ENCODE measurements at regions not wholly inside any gene's neighbourhood (a gene's known extent, or its start where the extent isn't known, plus 50 kb on each side); places are given as distances from the start of the nearest gene placed in this dataset.

DNA sequence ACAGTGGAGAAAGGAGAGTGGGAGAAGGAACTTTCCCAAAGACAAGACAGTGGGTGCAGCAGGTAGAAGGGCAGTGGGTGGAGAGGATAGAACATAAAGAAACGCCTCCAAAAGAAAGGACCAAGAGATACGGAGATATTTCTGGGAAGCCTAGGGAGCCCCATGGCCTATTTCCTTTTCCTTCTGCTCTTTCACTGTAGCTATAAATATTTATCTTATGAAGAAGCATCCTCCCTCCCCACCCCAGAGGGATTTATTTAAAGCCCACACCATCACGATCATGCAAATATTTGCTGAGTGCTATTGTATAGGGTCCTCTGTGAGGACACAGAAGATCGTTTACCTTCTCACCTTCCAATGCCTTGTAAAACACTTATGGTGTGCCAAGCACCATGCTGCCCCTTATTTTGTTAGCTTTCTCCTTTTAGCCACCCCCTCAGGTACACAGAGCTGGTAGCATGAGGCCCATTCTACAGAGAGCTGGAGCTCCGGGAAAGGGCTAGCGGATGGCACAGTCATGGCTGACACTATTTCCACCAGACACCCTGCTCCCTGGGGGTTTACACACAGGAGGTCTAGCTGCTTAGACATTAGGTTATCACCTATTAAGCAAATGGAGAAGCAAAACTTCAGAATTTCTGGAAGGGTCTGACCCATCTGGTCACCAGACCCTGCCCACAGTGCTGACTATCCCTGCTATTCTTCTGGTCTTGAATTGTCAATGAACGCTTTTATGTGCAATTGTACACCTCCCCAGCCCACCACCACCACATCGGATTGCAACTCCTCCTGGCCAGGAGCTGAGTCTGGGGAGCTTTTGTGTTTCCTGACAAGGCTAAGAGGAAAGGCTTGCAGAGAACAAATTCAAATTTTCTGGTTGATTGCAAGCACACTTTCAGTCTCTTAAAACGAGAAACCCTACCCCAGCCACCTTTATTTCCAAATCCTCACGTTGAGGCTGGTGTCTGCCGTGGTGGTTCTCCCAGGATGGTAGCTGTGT lies 91.8 kb upstream of the KLF7 start:
- DNase-seq = no peak

DNA sequence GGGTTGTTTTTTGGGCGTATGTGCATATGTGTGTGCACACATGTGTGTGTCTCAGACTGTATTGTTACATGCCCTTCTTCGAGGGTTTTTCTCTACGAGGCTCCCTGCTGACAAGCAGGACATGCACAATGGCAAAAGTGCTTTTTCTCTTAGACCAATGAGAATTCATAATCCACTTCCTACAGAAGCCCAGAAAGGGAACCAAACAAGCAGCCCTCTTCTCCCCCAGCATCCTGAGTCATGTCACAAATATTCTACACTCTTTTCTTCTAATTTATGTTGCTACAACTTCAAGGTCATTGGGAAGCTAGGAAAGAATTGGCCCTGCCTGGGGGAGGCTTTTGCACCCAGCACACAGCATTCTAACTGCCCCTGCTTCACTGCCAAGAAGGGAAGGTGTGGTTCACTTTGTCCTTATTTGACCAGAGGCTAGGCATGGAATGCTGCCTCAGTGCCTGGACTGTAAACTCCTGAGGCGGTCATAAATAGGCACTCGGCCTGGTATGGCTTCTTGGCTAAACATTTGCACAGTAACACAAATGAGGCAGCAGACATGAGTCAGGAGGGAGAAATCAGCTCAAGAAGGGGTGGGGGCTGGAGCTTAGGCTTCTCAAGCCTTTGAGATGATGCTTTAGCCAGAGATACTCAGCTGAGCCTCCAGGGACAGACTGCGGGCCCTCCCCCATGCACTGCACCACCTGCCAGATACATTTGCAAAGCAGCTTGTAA lies 92.7 kb upstream of the KLF7 start:
- peak; percentile 47 for DNase-seq

DNA sequence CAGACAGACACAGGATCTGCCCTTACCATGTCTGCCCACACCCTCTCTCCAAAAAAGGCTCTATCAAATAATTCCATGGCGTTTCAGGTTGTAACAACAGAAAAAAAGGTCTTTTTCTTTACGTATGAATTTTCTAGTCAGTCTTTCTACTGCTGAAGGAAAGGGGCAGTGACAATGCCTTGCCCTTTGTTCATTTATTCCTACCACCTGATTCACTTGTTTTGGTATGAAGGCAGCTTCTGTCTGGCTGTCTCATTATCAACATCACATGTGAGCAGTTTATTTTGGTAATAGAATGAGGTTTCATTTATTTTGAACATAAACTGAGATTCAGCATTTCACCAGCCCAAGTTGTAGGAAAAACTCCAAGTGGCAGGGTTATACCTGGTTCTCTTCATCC lies 94.3 kb upstream of the KLF7 start:
- no peak for DNase-seq

DNA sequence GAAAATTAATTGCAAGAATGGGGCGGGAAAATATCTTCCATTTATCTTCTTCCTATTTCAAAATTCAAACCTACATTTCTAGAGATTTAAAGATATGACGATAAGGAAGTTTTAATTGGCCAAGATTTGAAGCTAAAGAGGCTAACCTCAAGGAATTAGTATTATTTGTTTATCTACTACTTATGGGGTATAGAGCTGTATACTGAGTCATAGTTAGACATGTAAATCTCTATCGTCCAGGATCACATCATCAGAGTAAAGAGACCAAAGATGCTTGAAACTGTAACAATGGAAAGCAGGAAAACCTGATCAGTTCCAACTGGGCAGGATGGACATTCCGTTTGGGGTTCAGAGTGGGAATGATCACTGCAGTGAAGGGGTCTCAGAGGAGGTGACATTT lies 95.2 kb upstream of the KLF7 start:
- DNase-seq = no peak

DNA sequence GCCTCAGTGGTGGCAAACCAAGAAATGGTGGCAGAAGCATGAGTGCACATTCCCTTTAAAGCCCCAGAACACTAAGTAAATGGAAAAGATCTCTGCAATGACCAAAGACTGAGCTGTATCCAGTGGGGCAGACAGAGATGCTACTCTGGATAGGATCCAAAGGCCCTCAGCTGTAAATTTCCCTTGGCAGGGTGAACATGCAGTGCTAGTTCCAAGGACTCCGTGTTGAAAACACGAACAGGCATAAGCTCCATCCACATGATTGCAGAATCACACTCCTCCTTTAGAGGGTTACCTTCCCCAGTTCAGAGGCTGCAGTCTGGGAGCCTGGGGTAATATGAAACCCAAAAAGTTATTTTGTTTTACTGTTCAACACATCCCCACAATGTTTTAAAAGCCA lies 98.6 kb upstream of the KLF7 start:
- DNase-seq = no peak

DNA sequence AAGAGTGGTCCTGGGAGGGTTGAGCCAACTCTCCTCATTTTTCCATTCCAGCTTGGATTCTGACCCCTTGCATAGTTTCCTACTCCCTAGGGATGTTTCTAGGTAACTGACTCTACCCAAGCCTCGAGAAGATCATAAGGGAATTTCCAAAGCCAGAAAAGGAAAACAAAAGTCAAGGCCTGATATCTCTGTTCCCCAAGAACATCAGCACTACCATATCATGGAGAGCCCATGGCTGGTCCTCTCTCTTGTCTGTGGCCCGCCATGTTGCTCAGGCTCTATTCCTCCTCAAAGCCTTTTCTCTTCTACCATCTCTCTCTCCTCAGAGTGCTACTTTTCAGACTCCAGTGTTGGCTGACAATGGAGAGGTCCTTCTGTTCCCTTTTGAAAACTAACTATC lies 99.6 kb upstream of the KLF7 start:
- no peak for DNase-seq

DNA sequence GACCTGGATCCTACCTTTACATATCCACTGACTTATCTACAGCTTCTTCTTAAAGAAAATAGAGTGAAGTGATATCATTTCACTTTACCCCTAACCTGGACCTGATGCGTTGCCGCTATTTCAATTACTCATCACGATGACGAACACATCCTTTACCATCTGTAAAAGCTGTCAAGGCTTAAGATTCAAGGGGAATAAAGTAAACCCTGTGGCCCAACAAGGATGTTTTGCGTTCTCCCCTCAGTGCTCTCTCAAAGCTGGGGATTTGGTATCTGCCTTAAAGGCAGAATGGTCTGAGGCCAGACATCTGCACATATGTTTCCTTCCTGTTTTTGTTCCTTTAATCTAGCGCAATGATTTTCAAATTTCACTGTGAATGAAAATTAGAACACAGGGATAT lies 100.1 kb upstream of the KLF7 start:
- DNase-seq = no peak

DNA sequence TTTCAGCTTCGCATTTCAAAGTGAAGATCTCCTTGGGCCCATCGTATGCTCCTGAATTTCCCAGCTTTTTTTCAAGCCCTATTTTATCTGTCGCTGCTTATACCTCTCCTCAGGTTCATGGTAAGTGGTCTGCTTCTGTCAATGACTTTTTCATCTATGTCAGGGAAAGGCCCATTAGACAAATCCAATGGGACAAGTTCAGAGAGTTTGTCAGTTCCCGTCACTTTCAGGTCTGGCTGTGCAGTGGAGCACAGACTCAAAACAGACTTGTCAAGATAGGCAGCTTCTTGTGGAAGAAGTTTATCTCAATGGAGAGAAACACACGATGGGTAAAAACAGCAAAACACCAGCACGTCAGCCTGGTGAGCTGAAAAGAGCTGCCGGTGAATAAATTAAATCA lies 100.9 kb upstream of the KLF7 start:
- no peak for DNase-seq

DNA sequence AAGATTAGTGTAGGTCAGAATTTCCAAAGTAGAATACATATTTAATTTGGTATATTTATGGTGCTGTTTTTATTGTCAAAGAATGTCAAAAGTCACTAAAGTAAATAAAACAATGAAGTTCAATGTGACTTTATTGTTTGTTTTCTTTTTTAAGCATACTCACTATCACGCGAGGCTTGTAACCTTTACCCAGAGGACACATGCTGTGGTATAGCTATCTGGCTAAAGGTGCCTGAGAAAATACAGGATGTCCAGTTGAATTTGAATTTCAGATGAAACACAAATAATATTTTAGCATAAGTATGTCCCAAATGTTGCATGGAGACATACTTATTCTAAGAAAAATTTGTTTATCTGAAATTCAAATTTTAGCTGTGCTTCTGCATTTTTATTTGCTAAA lies 103.3 kb upstream of the KLF7 start:
- DNase-seq = no peak

DNA sequence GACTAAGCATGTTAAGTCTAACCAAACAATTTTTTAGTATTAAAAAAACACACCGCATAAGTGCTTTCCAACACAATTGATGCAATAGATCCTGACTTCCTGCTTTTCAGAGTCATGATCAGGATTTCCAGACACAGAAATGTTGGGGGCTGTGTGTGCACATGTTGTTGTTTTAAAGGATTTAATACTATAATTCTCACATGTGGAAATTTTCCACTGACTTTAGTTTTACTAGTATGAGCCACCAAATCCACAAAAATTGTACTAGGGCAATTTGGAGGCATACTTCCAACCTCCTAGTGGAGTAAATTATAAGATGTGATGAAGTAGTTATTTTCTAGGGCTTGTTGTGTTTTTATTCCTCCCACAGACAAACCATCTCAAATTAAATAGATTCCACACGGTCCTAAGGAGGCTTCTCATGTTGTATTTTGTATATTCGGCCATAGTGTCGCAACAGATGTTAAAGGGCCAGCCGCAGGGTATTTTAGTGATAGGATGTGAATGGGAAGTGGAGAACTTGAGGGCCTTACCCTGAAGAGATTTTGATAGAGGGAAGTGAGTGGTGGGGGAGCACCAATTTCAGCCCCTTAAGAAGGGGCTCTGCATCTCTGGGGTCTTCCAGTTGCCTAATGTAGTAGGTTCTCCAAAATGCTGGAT lies 108.9 kb upstream of the KLF7 start:
- DNase-seq = peak; percentile 52

DNA sequence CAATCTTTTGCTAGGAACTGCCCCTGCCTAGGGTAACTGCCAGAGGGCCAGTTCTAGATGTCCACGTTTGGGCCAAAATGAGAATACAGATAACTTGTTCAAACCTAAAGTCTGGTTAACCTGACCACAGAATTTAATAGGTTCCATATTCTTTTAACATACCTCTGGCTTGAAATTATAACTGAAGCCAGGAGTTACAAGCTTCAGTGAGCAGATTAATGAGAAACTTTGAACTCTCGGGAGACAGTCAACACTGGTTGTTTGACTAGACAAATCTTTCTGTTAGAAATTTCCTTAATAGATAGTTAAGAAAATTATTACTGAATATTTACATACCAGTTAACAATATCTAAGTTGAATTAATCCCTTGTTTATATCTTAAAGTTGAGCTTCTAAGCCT lies 110.0 kb upstream of the KLF7 start:
- DNase-seq = no peak

DNA sequence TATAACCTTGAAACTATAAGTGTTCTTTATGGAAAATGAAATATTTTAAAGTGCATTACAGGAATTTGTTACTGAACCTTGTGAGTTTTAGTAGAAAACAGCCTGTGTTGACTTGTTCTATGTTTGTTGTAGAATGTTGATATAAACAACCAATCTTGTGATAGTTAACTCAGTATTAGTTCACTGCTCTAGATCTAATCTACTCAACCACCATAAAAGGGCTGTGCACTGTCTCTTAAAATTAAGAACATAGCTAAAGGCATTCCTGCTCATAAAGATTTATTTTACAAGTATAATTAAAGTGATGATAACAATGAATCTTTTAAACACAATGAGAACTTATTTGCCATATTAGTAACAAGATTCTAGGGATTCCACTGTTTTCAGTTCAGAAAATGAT lies 110.5 kb upstream of the KLF7 start:
- DNase-seq = no peak

DNA sequence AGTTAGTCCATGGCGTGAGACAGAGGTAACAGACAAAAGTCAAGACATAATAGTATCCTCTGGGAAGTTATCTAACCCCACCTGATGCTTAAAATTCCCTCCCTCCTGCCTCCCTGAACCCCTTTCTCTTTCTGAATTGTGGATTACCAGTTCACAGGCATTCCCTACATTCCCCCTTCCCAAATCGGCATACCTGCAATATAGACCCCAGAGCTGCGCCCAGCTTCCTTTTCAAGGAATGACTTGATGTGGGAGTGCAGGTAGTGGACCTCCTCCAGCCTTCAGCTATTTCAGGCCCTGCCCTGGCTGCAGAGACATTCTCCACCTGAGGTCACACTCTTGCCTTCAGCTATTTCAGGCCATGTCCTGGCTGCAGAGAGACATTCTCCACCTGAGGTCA lies 111.1 kb upstream of the KLF7 start:
- no peak for DNase-seq

DNA sequence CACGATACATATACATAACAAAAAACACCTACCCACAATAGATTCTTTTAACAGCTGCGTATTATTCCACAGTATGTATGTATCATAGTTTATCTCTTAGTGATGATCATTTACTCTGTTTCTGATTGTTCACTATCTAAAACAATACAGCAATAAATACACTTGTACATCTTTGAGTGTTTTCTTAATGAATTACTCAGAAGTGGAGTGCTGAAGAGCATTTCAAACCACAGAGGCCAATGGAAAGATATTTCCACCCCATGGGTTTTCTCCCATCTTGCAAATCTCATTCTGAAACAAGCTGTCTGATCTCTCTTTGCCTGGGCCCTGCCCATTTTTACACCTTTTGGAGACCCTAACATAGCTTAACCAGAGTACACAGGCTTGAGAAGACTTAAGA lies 113.8 kb upstream of the KLF7 start:
- no peak for DNase-seq

DNA sequence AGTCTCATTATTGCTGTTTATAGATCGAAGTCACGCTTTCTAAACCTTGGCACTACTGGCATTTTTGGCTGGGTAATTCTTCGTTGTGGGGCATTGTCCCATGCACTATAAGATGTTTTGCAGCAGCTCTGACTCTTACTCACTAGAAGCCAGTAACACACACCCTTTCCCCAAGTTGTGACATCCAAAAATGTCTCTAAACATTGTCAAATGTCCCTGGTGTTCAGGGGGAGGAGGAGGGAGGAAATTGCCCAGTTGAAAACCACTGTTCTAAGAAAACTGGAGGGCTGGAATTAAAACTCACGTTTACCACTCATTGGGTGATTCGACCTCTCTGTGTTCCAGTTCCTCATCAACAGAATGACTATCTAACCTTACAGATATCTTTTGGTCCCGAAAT lies 115.7 kb upstream of the KLF7 start:
- peak; percentile 29 for DNase-seq

DNA sequence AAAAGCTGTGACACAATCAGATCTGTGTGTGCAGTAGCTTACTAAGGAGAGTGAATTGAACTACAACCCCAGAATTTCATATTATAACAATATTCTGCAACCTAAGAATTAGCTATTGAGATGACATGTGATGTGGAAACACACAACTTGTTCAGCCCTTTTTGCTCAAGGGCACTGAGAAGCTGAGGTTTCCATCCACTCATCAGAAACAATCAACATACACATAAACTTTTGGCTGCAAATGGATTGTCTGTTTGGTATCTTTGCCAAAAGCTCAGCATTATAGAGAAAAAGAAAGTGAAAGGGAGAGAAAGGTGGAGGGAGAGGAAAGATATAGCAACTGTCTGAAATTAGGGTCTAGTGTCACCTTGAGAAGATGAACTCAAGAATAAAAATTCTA lies 117.2 kb upstream of the KLF7 start:
- DNase-seq = no peak

DNA sequence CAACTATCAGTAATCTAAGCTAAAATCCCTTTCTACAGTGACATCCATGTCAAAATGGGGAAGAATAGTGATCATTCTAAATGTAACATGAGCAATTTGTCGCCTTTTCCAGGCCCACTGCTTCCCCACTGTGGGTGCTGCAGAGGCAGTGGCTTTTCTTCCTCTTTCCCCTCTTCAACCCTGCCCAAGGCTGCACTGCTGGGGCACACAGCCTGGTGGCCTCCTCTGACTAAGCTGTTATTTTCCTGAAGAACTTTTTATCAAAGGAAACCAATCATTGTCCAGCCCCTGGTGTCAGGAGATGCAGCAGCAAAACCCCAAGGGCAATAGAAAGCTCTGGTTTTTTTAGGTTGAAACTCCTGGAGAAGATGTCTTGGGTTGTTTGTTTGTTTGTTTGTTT lies 117.6 kb upstream of the KLF7 start:
- DNase-seq = peak; percentile 87

DNA sequence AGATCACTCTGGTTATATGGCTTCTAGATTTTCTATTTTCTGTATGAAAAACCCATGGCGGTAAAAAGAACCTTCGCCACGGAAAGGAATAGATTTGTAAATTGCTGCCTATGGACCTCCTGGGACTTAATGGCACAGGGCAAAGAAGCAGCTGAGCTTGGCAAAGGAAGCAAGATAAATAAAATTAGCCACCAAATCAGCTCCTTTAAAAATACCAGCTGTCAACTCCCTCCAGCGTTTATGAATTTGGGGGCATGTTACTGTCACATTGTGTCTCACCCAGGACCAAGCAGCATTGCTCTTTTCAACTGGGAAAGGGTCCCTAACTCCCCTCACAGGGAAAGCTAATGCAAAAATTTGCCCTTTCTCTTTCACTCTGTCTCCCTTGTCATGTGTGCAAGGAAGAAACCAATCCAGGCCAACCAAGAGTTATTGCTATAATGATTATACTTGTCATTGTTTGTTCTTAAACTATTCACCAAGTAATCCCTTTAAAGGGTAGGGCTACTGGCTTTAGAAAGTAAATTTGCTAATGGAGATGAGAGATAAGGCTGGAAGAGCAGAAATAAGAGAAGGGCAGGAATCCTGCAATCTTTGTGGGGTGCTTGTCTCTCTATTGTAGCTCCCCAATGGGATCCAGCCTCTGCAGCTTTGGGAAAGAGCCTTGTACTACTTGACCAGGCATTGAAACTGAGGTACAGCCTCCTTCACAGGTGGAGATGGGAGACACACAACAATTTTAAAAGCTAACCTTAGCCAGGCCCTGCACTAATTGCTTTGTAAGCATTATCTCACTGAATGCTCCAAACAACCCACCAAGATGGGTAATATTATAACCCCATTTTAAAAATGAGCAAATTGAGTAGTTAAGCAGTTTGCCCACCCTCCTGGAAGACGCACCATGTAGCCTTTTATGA lies 119.1 kb upstream of the KLF7 start:
- DNase-seq = peak; percentile 12

DNA sequence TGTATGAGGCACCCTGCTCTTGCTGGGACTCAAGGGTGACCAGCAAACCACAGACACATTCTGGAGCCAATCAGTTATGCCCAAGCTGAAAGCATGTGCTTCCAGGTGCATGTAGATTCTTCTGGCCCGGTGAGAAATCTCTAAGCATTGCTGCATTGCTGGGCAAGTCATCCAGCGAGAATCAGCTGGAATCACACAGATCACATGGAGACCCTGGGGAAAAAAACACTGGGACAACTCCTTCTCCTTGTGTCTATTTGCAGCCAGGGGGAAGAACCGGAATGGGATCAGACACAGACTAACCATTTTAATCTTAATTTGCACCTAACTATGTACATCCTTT lies 119.7 kb upstream of the KLF7 start:
- DNase-seq = no peak

DNA sequence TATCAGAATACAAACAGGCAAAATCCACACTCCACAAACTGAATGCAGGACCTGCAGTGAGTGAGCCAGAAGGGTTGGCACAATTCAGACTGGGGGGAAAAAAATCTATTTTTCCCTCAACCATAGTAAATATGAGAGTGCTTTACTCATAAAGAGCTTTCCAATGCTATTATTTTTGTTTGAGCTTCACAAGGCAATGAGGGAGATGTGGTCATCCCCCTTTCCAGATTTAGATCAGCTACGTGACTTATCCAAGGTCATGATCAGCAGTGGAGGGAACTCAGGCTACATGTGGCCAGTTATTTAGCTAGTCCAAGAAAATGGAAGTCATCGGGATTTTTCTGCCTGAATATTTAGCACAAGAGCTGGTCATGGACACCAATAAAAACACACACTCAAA lies 120.4 kb upstream of the KLF7 start:
- no peak for DNase-seq

DNA sequence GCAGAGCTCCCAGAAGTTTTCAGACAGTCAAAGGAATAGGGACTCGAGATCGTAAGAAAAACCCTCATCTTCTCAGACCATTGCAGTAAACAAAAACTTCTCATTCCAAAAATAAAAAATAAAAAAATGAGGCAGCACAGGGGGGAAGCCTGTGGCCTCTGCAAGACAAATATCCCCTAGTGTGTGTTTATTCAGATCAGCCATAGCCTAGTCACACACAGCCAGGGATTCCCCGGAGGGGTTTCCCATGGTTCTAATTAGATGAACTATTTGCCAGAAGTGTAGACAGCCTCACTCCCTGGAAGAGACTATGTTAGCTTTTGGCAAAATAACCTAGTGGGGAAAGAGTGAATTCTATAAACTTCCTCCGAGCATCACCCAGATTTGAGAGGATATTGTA lies 122.9 kb upstream of the KLF7 start:
- DNase-seq = peak; percentile 39

DNA sequence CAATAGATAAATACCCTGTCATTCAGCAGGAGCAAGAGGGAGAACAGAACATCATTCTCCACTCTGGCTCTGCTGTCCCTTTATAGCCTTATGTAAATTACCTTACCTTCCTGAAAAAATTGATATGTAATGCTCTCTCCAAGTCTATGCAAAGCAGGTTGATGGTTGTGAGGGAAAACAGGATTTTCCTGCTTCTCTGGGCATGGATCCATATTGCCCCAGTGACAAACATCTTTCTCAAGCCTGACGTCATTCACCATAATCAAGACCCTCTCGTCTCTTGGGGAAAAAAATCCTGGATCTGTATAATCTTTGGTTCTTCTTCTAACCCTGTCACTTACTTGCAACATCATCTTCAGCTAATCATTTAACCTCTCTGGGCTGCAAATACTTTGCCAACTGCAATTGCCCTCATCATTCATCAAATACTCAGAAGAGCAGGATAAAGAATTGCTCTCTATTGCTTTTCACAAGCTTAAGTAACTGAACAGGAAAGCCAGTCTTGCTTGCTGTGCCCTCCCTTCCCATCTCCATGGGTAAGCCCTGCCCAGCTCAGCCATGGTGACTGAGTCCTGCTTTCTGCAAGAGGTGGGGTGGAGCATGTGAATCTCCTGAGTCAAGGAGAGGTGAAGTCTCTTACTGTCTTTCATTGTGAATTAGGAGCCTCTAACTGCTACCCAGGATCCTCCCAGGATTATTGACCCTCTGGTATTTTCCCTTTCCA lies 123.7 kb upstream of the KLF7 start:
- DNase-seq = no peak
